ENCODE measurements at regions not wholly inside any gene's neighbourhood (a gene's known extent, or its start where the extent isn't known, plus 50 kb on each side); places are given as distances from the start of the nearest gene placed in this dataset.

DNA sequence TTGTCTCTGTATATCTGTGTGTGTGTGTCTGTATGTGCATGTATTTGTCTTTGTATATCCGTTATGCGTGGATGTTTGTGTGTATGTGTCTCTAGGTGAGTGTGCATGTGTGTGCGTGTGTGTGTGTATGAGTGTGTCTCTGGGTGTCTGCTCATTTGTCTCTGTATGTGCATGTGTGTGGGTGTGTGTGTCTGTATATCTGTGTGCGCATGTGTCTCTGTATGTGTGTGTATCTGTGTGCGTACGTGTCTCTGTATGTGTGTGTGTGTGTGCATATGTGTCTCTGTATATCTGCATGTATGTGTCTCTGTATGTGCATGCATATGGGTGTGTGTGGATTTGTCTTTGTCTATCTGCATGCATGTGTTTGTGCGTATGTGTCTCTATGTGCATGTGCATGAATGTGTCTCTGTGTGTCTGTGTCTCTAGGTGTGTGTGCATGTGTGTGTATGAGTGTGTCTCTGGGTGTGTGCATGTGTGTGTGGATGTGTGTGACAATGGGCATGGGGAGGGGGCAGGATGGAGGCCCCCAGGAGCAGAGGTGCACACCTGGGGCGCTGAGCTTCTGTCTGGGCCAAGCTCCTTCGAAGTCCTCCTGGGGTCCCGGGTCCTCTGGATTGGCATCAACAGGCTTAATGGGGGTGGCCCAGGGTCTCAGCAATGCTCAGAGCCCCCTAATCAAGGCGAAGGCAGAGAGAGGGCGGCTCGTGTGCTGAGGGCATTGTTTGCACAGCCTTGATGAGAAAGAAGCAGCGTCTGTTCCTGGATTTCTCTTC, 373.4 kb upstream of the IRX4 start:
- H3K9me3 ChIP-seq (ENCODE audit: control insufficient read depth, insufficient read depth, low read length), result peaks cover 5% of the 10 kb centered on the region; the same call in 1 of the 2 replicates
- H3K36me3 ChIP-seq (ENCODE audit: control insufficient read depth, low read length), result no peaks in the 10 kb centered on the region
- no peaks in the 10 kb centered on the region for H3F3A ChIP-seq (ENCODE audit: control insufficient read depth, insufficient read depth)
- no peak overlapping the region for H3K27ac ChIP-seq (ENCODE audit: low read depth, low read length)
- H3K4me3 ChIP-seq (ENCODE audit: low read length), result no peak overlapping the region
- H3K27me3 ChIP-seq (ENCODE audit: control insufficient read depth, low read length), result no peaks in the 10 kb centered on the region
- H3K4me1 ChIP-seq (ENCODE audit: control insufficient read depth, low read length), result no peaks in the 10 kb centered on the region
- no peaks in the 10 kb centered on the region for H3K79me2 ChIP-seq (ENCODE audit: control insufficient read depth, low read length)
- H4K20me1 ChIP-seq (ENCODE audit: control insufficient read depth, insufficient read depth, low read depth, low read length), result no peaks in the 10 kb centered on the region
- H3K4me2 ChIP-seq (ENCODE audit: low read length), result no peak overlapping the region
- no peaks in the 10 kb centered on the region for H3K9me2 ChIP-seq (replicated peaks; ENCODE audit: control insufficient read depth, low read length)
- TF ChIP-seq CTCF (IDR thresholded peaks at IDR 0.05; ENCODE audit: low read depth, low read length, poor library complexity, severe bottlenecking) (no peak), EZH2phosphoT487 (IDR thresholded peaks at IDR 0.05; ENCODE audit: borderline replicate concordance, low read length) (no peak)

- TF ChIP-seq EZH2phosphoT487 (IDR thresholded peaks at IDR 0.05; ENCODE audit: borderline replicate concordance, low read length), result no peak
- no peak for TF ChIP-seq CTCF (IDR thresholded peaks at IDR 0.05; ENCODE audit: low read depth, low read length, poor library complexity, severe bottlenecking)
- H3K9me3 ChIP-seq (ENCODE audit: control insufficient read depth, insufficient read depth, low read length), result peaks cover 2% of the 10 kb centered on the region; the same call in 1 of the 2 replicates
- no peaks in the 10 kb centered on the region for H3K79me2 ChIP-seq (ENCODE audit: control insufficient read depth, low read length)
- H3K4me2 ChIP-seq (ENCODE audit: low read length), result no peak overlapping the region
- no peaks in the 10 kb centered on the region for H3K4me1 ChIP-seq (ENCODE audit: control insufficient read depth, low read length)
- no peak overlapping the region for H3K4me3 ChIP-seq (ENCODE audit: low read length)
- H3K27ac ChIP-seq (ENCODE audit: low read depth, low read length), result no peak overlapping the region
- H3F3A ChIP-seq (ENCODE audit: control insufficient read depth, insufficient read depth), result no peaks in the 10 kb centered on the region
- H4K20me1 ChIP-seq (ENCODE audit: control insufficient read depth, insufficient read depth, low read depth, low read length), result no peaks in the 10 kb centered on the region
- no peaks in the 10 kb centered on the region for H3K9me2 ChIP-seq (replicated peaks; ENCODE audit: control insufficient read depth, low read length)
- H3K36me3 ChIP-seq (ENCODE audit: control insufficient read depth, low read length), result no peaks in the 10 kb centered on the region
- H3K27me3 ChIP-seq (ENCODE audit: control insufficient read depth, low read length), result no peaks in the 10 kb centered on the region
These were observed 372.4 kb upstream of the IRX4 start for GRCh38 chr5:2254880-2255750.

DNA sequence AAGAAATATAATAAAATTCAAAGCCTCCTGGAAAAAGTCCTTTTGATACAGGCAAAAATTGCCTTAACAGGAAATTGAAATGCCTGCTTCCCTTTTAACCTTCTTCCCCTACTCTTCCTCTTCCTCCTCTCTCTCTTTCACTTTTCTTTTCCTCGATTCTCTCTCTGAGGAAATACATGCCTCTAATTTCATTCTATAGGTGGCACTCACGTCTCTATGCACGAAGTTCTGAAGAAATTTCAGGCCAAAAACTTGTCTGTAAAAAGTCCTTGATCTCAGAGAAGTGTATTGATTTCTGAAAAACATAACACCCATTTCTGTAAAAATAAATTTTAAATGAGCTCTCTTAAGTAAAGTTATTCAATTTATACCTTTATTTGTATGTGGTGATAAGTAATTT, 371.7 kb upstream of the IRX4 start:
- Histone ChIP-seq H3K4me1 (ENCODE audit: control insufficient read depth, low read length) (no peaks in the 10 kb centered on the region), H3F3A (ENCODE audit: control insufficient read depth, insufficient read depth) (no peaks in the 10 kb centered on the region), H3K36me3 (ENCODE audit: control insufficient read depth, low read length) (no peaks in the 10 kb centered on the region), H4K20me1 (ENCODE audit: control insufficient read depth, insufficient read depth, low read depth, low read length) (no peaks in the 10 kb centered on the region), H3K9me3 (ENCODE audit: control insufficient read depth, insufficient read depth, low read length) (no peaks in the 10 kb centered on the region), H3K27ac (ENCODE audit: low read depth, low read length) (no peak overlapping the region), H3K9me2 (replicated peaks; ENCODE audit: control insufficient read depth, low read length) (no peaks in the 10 kb centered on the region), H3K79me2 (ENCODE audit: control insufficient read depth, low read length) (no peaks in the 10 kb centered on the region), H3K27me3 (ENCODE audit: control insufficient read depth, low read length) (no peaks in the 10 kb centered on the region), H3K4me2 (ENCODE audit: low read length) (no peak overlapping the region), H3K4me3 (ENCODE audit: low read length) (no peak overlapping the region)
- TF ChIP-seq CTCF (IDR thresholded peaks at IDR 0.05; ENCODE audit: low read depth, low read length, poor library complexity, severe bottlenecking) (no peak), EZH2phosphoT487 (IDR thresholded peaks at IDR 0.05; ENCODE audit: borderline replicate concordance, low read length) (no peak)

Measured in DOHH2 (cell line).